B cell (primary cell): ENCODE measurements at regions not wholly inside any gene's neighbourhood (a gene's known extent, or its start where the extent isn't known, plus 50 kb on each side); places are given as distances from the start of the nearest gene placed in this dataset.

Experiments used
- ATAC-seq: fragments of 200-7000 bp; cut with Tn5 transposase; one replicate; pipeline ENCODE4 v1.10.0; 2021; ENCODE audit warnings: low read depth, mild to moderate bottlenecking, moderate number of reproducible peaks, moderate library complexity
- CTCF ChIA-PET: fragments of 350-600 bp; sonication (Branson Sonifier 250); formaldehyde crosslinking; loops from one replicate; lab custom pipeline; 2021; ENCODE audit warnings: antibody characterized with exemption, inconsistent platforms; lab: Charles Lee
- POLR2A ChIA-PET: fragments of 350-600 bp; sonication (Branson Sonifier 250); formaldehyde crosslinking; loops from one replicate; lab custom pipeline; 2021; ENCODE audit warnings: antibody characterized with exemption; lab: Charles Lee
- DNase-seq: peaks from one replicate; pipeline ENCODE4 v3.0.0; 2013
- H2AFZ ChIP-seq: 2 replicates; pipeline ENCODE4 v1.6.1; 2012; ENCODE audit warnings: mild to moderate bottlenecking, low read depth, low read length; ENCODE audit not compliant: insufficient read depth, poor library complexity, severe bottlenecking
- H3K27ac ChIP-seq, 2 donors: 1 replicate in 1 of 2; 2 replicates in 1 of 2; pipeline ENCODE4 v1.5.1; 2012 to 2013; ENCODE audit warnings: low read length in 2 of 2, mild to moderate bottlenecking in 2 of 2, moderate library complexity in 1 of 2
- H3K27me3 ChIP-seq, 4 experiments: fragments of 200-600 bp in 1 of 4; sonication (generic) in 1 of 4; replicated peaks in 1 of 4; 1 replicate in 2 of 4; 2 replicates in 2 of 4; pipeline versions ENCODE4 v1.6.1 to v1.7.0; 2013 to 2016; ENCODE audit warnings: low read length in 3 of 4, mild to moderate bottlenecking in 2 of 4, mixed read lengths in 1 of 4, moderate library complexity in 1 of 4; ENCODE audit not compliant: insufficient read depth in 4 of 4, control insufficient read depth in 3 of 4; ENCODE audit errors: control extremely low read depth in 1 of 4
- H3K36me3 ChIP-seq, 2 experiments: replicated peaks in 1 of 2; 1 replicate in 1 of 2; 2 replicates in 1 of 2; pipeline versions ENCODE4 v1.6.1 to v1.7.1; 2013; ENCODE audit warnings: low read length in 1 of 2; ENCODE audit not compliant: insufficient read depth in 2 of 2, control insufficient read depth in 1 of 2; ENCODE audit errors: control extremely low read depth in 1 of 2, extremely low read depth in 1 of 2
- H3K4me1 ChIP-seq, 2 donors: fragments of 200-600 bp in 1 of 2; sonication (generic) in 1 of 2; 1 replicate in 1 of 2; 2 replicates in 1 of 2; pipeline versions ENCODE4 v1.5.1 to v1.6.1; 2013 to 2017; ENCODE audit warnings: low read length in 2 of 2; ENCODE audit not compliant: control insufficient read depth in 2 of 2, insufficient read depth in 2 of 2
- H3K4me2 ChIP-seq: replicated peaks from 2 replicates; pipeline ENCODE3; 2012; ENCODE audit warnings: mild to moderate bottlenecking, low read depth, low read length; ENCODE audit not compliant: poor library complexity, severe bottlenecking
- H3K4me3 ChIP-seq, 5 experiments: fragments of 200-600 bp in 1 of 5; sonication (generic) in 1 of 5; 1 replicate in 3 of 5; 2 replicates in 2 of 5; pipeline versions ENCODE4 v1.5.1 to v1.7.0; 2011 to 2016; ENCODE audit warnings: low read length in 4 of 5, mild to moderate bottlenecking in 4 of 5, low read depth in 2 of 5, control low read depth in 1 of 5, moderate library complexity in 1 of 5; ENCODE audit not compliant: insufficient read depth in 1 of 5; ENCODE audit errors: control extremely low read depth in 1 of 5, extremely low read depth in 1 of 5
- H3K79me2 ChIP-seq: fragments of 200-600 bp; sonication (generic); one replicate; pipeline ENCODE4 v1.6.0; 2016; ENCODE audit warnings: low read length; ENCODE audit not compliant: control insufficient read depth, insufficient read depth
- H3K9ac ChIP-seq: fragments of 200-600 bp; sonication (generic); 2 replicates; pipeline ENCODE4 v1.6.1; 2017; ENCODE audit warnings: mild to moderate bottlenecking, low read length, moderate library complexity
- H3K9me3 ChIP-seq, 3 donors: one replicate each; pipeline versions ENCODE4 v1.6.1 to v1.7.1; 2013; ENCODE audit warnings: low read length in 2 of 3; ENCODE audit not compliant: control insufficient read depth in 2 of 3, insufficient read depth in 1 of 3; ENCODE audit errors: control extremely low read depth in 1 of 3
- H4K20me1 ChIP-seq: 2 replicates; pipeline ENCODE4 v1.6.0; 2012; ENCODE audit warnings: mild to moderate bottlenecking, low read length; ENCODE audit not compliant: insufficient read depth, control insufficient read depth, poor library complexity, severe bottlenecking
- H3K27ac Mint-ChIP-seq: one replicate; pipeline ENCODE4 v1.8.0; 2021; ENCODE audit warnings: mixed read lengths
- H3K27me3 Mint-ChIP-seq: one replicate; pipeline ENCODE4 v1.8.0; 2021; ENCODE audit warnings: mixed read lengths
- H3K4me1 Mint-ChIP-seq: one replicate; pipeline ENCODE4 v1.8.0; 2021; ENCODE audit warnings: mixed read lengths
- H3K4me3 Mint-ChIP-seq: one replicate; pipeline ENCODE4 v1.8.0; 2021; ENCODE audit warnings: mixed read lengths
- H3K9me3 Mint-ChIP-seq: one replicate; pipeline ENCODE4 v1.8.0; 2022; ENCODE audit warnings: mixed read lengths; ENCODE audit not compliant: insufficient read depth
- CTCF ChIP-seq: fragments of 200-600 bp; IDR thresholded peaks from one replicate; pipeline ENCODE4 v1.8.0; 2022; ENCODE audit warnings: antibody characterized with exemption, mild to moderate bottlenecking
- EZH2 ChIP-seq: IDR thresholded peaks from 2 replicates; pipeline ENCODE4 v1.6.1; 2012; ENCODE audit warnings: borderline replicate concordance, low read depth, mild to moderate bottlenecking, moderate library complexity, low read length; ENCODE audit not compliant: insufficient read depth, poor library complexity, severe bottlenecking
- WGBS: methylation state at CpG from one replicate; pipeline ENCODE4 v1.1.5; 2013; ENCODE audit warnings: missing lambda C conversion rate; ENCODE audit not compliant: insufficient coverage; 5-methylcytosine and 5-hydroxymethylcytosine counted together
- intact Hi-C: fragments of 100-400 bp; cut with micrococcal nuclease; formaldehyde crosslinking; loops from one replicate; pipeline ENCODE4 v1.10.0; 2022

DNA sequence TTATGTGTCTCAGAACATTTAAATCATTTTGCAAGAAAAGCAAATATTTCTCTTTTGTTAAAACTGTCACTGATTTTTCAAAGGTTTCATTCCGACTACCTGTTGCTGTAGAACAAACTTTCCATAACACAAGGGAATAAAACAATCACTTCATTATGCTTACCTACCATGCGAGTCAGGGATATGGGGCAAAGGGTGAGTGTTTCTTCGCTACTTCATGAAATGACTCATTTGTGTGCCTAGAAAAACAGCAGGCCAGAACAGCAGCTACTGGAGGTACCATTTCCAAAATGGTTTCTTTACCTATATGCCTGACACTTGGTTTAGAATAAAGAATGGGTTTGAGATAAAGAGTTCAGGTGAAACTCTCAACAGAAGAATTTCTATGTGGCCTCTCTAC, 712.5 kb downstream of the PLOD2 start:
- H3K4me2 ChIP-seq, result no peak overlapping the region
- CTCF ChIA-PET, result no interaction called here
- H3K4me1 Mint-ChIP-seq, result no peaks in the 10 kb centered on the region

GRCh38 chr3:145450018-145450682, 710.8 kb downstream of the PLOD2 start:
- Histone ChIP-seq H3K9me3 (no peaks in the 10 kb centered on the region), H3K79me2 (no peaks in the 10 kb centered on the region), H4K20me1 (no peaks in the 10 kb centered on the region), H3K27me3 (no peaks in the 10 kb centered on the region), H3K9ac (no peak overlapping the region), H3K27ac (no peak overlapping the region), H3K4me1 (no peaks in the 10 kb centered on the region), H3K4me2 (no peak overlapping the region), H3K4me3 (no peak overlapping the region), H3K36me3 (no peaks in the 10 kb centered on the region), H2AFZ (no peak overlapping the region)
- DNase-seq (no peak), ATAC-seq (no peak)
- POLR2A ChIA-PET, result no interaction called here
- peaks cover 2% of the 10 kb centered on the region for H3K9me3 Mint-ChIP-seq
- no peaks in the 10 kb centered on the region for H3K27me3 Mint-ChIP-seq
- no peak overlapping the region for H3K4me3 Mint-ChIP-seq
- no peak overlapping the region for H3K27ac Mint-ChIP-seq
- CTCF ChIA-PET, result no interaction called here
- TF ChIP-seq CTCF (no peak), EZH2 (no peak)
- H3K4me1 Mint-ChIP-seq, result no peaks in the 10 kb centered on the region
- intact Hi-C loops, result no loop called here

More for the DNA sequence above, 712.5 kb downstream of the PLOD2 start:
- H3K9me3 Mint-ChIP-seq, result peaks cover 2% of the 10 kb centered on the region
- H3K4me3 Mint-ChIP-seq, result no peak overlapping the region
- H3K36me3 ChIP-seq, result no peaks in the 10 kb centered on the region
- no peaks in the 10 kb centered on the region for H3K27me3 Mint-ChIP-seq
- no peak for DNase-seq
- H3K9me3 ChIP-seq, result no peaks in the 10 kb centered on the region
- POLR2A ChIA-PET, result no interaction called here
- H2AFZ ChIP-seq, result no peak overlapping the region
- no peak overlapping the region for H3K4me3 ChIP-seq
- WGBS, result no CpG with 5 or more reads among the region's 3 CpGs
- H3K27ac ChIP-seq, result no peak overlapping the region
- no peaks in the 10 kb centered on the region for H3K79me2 ChIP-seq
- H3K27ac Mint-ChIP-seq, result no peak overlapping the region
- no peak overlapping the region for H3K9ac ChIP-seq
- H4K20me1 ChIP-seq, result no peaks in the 10 kb centered on the region
- no peak for ATAC-seq
- no peaks in the 10 kb centered on the region for H3K4me1 ChIP-seq
- no peaks in the 10 kb centered on the region for H3K27me3 ChIP-seq
- intact Hi-C loops, result no loop called here
- TF ChIP-seq EZH2 (no peak), CTCF (no peak)
